Inferior parietal cortex (tissue), 1 donor: ENCODE measurements at regions not wholly inside any gene's neighbourhood (a gene's known extent, or its start where the extent isn't known, plus 50 kb on each side); places are given as distances from the start of the nearest gene placed in this dataset.
"Not testable (repeated sequence)": the region's sequence is repeated elsewhere in the genome, so short reads cannot be mapped to it uniquely, and the experiment has no call there.

Experiments used
- DNase-seq: peaks from one replicate; pipeline ENCODE4 v3.0.0-alpha.2; 2016; ENCODE audit errors: extremely low spot score

DNA sequence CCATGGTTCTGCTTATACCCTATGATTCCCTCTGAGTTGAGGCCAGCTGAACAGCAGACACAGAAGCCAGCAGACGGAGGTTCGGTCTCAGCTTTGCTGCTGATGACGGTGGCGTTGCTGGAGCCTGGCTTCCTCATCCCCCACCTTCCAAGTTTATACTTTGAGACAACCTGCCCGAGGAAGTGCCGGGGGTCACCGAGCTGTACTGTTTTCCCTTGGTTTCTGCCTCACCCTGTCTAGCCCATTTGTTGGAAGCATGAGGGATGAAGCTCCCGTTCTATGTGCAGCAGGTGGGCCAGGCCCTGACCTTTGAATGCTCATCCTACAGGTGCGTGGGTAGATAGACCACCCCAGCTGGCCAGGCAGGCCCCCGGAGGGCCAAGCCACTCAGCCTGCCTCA lies 117.3 kb downstream of the MYCN start:
- no peak for DNase-seq

DNA sequence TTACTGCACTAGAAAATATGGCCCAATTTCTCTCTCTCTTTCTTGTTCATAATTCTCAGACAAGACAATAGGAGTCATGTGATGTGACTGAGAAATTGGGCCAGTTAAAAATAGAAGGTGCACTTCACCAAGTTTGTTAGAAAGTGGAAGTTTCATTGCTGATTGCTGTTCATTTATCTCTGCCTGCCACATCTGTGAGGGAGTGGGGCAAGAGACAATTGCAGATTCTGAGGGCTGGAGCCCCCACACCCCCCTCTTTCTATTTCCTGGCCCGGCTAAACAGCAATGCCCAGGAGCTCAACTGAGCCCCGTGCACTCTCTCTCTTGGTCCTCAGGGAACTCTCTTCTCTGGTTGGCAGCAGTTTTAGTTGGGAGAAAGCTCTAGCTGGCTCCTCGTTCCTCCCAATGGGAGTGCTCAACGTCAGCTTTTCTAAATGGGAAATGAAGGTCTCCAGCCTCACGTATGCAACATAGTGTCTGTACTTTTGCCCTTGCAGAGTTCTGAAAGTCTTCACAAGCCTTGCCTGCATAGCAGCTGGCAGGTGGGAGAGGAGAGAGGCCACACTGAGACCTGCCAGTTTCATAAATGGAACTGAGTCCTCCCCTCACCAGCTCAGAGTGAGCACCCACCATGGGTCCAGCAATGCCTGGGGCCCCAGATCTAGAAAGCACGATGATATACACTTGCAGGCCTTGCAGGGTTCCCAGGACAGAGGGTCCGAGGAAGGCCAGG lies 115.7 kb downstream of the MYCN start:
- DNase-seq = no peak

DNA sequence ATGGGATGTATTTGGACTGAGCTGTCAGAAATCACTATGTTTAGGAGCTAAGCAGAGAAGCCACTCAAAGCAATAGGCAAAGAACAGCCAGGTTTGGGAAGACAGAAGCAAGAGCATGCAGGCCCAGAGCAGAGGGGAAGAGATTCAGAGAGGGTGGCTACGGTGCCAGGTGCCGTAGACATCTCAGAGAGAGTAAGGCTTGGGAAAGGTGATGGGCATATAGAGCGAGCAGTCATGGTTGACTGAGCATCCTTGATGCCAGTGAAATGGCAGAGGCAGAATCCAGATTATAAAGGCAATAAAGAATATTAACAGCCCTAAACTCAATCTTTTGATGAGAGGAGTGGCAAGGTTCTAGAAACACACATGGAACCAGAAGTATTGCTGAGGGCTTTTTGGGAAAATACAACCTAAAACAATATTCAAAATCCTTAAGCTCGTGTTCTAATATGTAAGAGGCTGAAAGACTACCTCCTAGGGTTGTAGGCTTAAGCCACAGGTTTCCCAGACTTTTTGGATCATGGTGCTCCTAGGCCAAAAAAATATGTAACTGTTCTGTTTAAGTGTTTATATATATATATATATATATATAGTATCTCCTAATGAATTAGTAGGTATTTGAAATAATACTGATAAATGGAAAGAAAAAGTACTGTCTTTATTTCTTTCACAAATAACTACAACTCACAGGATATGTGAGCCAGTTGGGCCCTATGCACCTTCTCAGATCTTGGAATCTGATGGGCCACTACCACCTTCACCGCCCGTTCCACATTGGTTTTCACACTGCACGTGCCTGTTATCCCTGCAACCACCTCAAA lies 113.3 kb downstream of the MYCN start:
- DNase-seq = no peak

DNA sequence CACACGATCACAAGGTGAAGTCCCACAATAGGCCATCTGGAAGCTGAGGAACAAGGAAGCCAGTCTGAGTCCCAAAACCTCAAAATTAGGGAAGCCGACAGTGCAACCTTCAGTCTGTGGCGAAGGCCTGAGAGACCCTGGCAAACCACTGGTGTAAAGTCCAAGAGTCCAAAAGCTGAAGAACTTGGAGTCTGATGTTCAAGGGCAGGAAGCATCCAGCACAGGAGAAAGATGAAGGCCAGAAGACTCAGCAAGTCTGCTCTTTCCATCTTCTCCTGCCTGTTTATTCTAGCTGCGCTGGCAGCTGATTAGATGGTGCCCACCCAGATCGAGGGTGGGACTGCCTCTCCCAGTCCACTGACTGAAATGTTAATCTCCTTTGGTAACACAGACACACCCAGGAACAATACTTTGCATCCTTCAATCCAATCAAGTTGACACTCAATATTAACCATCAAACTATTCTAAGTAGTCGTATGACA lies 112.3 kb downstream of the MYCN start:
- DNase-seq = not testable (repeated sequence)

DNA sequence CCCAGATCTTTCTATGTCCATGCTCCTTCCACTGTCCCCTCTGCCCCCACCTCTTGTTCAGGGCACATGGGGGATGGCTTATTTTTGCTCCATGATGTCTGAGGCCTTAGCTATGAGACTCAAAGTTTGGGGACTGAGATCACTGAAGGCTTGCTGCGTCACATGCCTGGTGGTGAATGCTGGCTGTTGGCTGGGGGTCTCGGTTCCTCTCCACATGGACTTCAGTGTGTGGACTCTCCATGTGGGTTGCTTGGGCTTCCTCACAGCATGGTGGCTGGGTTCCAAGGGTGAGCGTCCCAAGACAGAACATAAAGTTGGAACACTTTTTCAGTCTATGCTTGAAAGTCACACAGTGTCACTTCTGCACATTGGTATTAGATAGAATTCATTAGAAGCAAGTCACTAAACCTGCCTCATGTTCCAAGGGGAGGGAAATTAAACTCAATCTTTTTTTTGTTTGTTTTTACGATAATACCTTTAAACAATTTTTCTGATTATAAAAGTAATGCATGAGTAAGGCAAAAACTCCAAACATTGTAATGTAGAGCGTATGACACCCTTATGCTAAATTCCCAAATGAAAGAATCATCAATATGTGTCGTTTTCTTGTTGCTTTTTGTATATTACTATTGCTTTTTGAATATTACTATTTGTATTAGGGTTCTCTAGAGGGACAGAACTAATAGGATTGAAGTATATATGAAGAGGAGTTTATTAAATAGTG lies 111.7 kb downstream of the MYCN start:
- DNase-seq = no peak

DNA sequence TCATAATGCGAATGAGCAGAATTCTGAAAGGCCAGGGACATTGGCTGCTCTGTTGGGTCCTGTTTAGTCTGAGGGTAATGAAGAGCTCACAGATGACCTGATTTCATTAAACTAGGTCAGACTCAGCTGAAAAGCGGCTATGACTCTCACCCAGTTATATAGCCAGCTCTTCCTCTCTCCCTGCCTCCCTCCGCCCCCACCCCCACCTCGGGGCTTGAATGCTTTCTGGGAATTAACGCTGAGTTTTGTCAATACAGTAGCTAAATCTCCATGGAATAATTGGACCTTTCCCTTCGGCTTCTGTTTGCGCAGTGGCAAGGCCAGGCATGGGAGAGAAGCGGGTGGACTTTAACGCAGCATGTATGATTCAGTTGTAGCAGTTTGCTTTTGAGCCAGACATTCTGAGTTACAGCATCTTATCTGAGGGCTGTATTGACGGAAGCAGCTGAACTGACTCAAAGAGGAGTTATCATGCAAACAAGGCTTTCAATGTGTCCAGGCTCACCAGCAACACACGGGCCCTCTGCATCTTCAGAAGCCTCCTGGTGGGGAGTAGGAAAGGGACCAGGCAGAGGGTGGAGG lies 110.6 kb downstream of the MYCN start:
- DNase-seq = no peak

DNA sequence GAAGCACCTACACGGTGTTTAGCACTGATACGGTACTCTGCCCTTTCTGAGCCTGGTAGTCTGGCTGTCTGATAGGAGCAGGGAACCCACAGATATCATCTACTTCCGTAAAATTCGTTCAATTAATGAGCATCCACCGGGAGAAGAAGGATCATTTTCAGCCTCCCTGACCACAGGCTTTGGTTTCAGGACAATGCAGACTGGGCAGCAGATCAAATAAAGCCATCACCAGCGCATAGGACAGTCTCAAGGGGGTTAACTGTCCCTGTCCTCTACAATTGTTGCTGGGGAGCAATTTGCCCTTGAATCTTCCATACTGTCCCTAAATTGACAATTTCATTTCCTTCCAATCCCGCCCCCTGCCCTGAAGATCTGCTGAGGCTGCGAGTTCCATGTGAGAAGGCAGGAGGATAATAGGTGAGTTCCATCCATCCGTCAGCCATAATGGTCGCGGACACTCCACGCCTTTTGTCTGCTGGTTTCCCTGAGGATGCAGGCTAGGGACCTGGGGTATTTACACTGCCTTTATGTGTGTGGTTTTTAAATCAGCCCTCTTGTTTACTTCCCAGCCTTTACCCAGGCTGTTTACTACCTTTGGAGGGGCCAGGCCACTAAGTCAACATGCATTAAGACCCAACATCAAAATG lies 110.0 kb downstream of the MYCN start:
- DNase-seq = no peak

DNA sequence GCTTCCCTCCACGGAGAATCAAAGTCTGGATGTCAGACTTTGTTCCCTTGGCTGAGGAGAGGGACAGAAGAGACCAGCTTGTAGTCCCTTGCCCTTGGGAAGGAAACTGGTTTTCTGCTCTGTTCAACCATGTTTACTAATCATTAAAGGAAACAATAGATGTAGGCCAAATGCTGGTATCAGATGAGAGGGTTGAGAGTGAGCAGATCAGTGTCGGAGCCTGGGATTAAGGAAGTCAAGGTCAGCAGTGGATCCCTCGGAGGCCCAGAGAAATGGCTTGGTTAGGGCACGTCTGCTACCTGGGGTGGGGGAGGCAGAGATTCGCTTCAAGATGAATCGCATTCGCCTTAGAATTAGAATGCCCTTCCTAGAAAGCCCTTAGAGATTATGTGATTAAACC lies 109.1 kb downstream of the MYCN start:
- no peak for DNase-seq

DNA sequence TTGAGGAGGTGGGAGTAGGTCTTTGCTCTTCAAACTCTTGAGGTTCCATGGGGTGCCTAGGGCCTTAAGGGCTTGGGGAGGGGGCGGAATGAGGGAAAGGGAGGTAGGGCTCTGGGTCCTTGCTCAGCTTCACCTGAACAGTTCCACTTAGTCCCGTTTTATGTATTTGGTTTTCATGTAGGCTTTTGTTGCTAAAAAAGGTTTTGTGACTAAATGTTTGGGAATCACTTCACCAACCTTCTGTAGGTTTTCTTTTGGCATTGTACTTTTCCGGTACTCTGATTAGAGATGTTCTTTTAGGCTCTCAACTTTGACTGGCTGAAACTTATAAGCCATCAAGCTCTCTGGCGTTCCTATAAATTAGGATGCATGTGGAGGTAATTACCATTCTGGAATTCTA lies 108.1 kb downstream of the MYCN start:
- no peak for DNase-seq

DNA sequence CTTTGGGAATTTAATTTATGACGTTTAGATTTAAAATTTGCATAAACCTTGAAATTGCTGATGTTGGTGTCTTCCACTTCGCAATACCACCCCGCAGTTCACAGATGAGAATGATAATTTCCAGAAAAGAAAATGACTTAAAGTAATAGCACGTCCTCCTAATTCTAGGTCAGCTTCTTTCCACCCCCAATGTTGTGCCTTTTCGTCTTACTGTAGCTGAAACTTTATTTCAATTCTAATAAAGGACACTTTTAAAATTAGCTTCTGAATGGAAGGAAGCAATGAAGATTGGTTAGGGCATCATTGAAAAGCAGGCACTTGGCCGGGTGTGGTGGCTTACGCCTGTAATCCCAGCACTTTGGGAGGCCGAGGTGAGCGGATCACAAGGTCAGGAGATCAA lies 107.4 kb downstream of the MYCN start:
- DNase-seq = no peak

DNA sequence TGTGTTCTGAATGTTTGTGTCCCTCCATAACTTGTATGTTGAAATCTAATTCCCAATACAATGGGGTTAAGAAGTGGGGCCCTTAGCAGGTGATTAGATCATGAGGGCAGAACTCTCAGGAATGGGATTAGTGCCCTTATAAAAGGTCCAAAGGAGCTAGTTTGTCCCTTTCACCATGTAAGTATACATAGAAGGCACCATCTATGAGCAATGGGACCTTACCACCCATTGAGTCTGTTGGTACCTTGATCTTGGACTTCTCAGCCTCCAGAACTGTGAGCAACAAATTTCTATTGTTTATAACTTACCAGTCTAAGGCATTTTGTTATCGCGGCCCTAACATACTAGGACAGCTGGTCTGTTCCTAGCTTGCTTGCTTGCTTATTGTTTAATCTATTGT lies 106.3 kb downstream of the MYCN start:
- DNase-seq = no peak

DNA sequence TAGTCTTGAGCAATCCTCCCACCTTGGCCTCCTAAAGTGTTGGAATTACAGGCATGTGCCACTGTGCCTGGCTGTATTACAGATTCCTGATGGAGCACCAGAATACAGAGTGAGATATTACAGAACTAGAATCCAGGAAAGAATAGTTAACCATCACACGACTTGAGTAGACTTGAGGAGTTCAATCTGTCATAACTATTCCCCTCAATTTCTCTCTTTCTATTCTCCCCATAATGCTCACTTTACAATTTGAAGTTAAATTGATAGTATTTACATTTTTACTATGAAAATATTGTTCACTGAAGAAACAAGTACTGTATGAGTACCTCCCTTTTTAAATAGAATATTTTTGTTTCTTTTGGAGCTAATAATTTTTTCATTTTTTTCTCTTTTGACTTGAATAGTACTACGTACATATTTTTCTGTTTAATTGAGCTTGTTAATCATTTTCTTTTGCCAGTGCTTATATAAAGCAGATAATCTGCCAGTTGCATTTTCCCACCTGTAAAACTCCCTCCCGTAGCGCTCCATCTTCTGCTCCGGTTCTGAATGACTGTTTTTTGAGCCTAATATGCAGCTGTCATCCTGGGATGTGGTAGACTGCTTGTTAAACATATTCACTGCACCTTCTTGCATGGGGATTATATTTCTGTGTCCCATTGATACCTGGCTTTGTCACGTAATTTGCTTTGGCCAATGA lies 105.5 kb downstream of the MYCN start:
- no peak for DNase-seq

DNA sequence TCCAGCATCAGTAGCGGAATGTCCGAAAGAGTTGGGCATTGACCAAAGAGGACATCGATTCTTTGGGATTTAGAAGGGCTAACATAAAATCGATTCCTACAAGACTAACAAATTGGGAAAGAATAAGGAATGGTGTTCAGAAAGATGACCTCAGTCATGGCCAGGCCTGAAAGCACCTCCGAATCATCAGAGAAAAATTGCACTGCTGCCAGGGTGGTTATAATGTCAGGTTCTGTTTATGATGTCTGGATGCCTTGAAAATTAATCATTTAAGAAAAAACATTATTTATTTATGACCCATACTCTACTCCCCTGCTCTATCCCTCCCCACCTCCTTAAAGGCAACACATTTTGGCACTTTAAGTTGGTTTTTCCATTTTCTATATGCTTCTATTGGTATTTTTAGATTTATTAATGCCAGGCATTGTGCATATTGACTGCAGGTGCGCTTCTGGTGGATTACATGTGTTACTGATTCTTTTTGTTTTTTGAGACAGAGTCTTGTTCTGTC lies 104.7 kb downstream of the MYCN start:
- DNase-seq = no peak

DNA sequence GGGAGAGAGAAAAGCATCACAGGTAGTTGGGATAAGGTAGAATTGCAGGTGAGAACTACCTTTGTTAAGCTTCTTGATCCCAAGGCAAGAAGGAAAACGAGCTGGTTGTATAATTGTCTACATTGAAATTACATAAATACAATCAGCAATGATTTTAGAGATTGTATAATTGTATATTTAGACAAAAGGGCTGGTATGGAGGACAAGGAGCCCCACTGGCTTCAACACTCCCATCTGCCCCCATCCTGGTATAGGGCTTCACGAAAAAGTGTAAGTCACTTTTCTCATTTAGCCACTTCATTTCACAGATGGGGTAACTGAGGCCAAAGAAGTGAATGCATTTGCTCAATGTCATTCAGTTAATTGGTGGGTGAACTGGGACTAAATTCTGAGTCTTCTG lies 103.3 kb downstream of the MYCN start:
- DNase-seq = no peak

DNA sequence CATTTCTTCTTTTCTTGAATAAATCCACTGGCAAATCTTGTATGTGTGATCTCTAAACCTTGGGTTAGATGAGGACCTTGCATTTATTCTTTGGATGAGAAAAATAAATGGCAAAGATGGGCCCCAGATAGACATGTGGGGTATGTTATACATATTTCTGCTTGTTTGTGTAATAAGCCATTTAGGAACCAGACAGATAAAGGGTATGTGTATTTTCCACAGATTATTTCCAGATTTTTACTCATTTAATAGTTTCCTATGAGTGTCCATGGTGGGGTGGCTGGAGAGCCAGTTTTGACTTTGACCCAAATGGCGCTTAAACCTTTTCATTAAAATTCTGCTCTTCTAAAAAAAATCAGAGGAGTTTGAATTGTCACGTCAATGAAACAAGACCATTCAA lies 102.8 kb downstream of the MYCN start:
- no peak for DNase-seq

DNA sequence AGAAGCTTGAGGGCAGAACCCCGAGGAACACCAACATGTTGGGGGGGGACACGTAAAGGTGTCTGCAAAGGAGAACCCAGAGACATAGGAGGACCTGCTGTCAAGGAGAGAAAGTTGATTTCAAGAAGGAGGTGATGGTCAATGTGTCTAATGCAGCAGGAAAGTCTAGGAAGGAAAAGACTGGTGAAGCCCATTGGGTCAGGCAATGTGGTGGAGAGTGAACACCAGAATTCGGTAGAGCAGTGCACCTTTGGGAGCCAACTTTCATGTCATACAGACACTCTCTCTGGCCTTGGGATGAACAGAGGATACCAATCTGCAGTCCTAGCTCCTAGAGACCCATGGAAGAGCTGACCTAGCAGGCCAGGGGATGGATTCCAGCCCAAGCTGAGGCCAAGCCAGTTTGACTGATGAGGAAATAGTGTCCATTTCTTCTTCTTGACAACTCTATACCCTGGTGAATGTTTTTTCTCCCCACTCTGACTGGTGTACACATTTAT lies 101.9 kb downstream of the MYCN start:
- no peak for DNase-seq

DNA sequence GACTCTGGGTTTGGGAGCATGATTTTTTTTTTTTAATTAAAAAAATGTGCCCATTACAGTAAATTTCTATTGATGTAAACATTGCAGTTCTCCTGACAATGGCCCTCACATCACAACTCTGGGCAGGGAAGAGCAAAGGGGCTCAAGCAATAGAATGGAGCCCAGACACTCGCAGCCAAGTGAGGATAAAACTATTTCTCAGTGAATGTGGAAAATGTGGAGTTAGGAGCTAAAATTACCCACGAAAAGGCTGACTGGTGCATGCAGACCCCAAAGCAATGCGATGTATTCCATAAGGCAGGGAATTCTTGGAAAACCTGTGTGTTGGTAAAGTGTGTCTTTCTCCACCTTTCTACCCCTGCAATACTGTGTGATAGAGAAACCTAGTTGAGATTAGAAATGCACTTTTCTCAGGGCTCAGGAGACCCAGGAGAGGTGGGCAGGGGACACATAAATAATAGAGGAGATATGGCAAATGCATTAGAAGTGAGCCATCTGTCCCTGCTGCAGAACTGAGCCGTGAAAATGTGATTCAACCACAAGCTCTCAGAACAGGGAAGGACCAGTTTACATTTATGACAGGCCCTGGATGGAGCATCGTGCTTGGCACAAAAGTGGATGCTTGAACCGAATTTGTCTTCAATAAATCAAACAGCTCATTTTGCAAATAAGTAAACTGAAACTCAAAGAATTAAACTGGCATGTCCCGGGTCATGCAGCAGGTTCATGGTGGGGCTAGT lies 100.1 kb downstream of the MYCN start:
- DNase-seq = no peak

DNA sequence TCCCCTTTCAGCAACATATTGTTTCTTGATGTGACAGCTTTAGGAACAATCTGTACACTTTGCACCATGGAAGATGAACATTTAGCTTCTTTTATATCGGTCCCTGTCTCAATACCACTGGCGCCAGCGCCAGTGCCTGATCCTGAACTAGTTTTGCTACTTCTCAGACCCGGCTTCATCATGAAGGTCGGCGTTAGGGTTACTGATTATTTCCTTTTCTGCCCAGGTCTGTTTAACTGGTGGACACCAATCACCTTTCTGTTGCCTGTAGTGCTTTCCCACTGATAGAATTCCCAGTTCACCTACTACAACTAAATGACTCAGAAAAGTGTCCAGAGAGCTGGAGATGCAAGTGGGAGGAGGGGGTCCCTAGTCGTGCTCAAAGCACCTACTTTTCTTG lies 99.5 kb downstream of the MYCN start:
- no peak for DNase-seq

DNA sequence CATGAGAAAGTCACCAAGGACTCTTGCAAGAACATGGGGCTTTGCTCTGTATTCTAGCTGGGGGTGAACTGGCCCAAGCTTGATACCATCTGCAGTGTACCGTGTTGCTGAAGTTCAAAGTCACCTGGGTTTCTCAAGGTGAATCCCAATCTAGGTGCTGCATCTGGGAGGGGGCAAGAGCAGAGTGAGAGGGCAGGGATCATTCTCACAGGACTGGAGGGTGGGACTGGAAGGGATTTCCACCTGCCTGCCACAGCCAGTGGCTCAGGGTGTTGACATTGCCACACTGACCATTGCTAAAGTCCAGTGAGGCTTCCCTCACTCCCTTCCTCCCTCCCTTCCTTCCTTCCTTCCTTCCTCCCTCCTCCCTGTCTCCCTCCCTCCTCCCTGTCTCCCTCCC lies 98.7 kb downstream of the MYCN start:
- no peak for DNase-seq

DNA sequence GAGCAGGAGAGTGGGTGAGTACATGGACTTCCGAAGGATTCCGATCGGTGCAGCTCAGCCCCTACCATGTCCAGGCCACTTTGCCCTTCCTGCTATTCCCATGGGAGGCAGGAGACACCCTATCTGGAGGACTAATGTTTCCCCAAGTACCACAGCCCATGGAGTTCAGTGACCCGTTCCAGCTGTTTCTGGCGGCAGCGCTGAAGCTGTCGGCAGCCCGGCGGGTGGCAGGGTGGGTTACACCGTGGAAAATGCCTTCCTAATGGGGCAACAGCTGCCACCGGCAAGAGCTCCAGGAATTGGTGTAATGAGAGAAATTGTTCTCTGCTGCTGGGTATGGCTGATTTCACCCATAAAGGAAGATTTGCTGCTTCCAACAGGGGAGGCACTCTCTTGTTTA lies 98.3 kb downstream of the MYCN start:
- DNase-seq = no peak
